ENCODE measurements at regions not wholly inside any gene's neighbourhood (a gene's known extent, or its start where the extent isn't known, plus 50 kb on each side); places are given as distances from the start of the nearest gene placed in this dataset.

DNA sequence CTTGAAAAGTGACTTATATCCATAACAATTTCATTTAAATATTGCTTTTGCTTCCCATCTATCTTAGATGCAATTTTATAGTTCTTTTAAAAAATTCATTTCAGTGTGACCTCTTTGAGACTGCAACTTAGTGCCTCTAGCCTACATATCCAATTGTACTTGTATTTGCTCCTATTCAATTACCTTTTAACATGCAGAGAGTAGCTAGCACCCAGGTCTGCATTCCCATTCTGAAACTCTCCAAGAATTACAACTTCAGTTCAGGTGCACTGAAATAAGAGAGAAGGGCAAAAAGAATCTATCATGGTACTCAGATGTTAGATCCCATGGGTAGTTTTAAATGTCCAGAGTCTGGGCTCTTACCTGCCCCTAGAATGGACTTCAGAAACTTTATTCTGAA lies 765.4 kb upstream of the SLC35B3 start:
- H3K36me3 ChIP-seq: no peaks in the 10 kb centered on the region
- intact Hi-C loops (cut with micrococcal nuclease): no loop called here
- TF ChIP-seq, protein P1, sequence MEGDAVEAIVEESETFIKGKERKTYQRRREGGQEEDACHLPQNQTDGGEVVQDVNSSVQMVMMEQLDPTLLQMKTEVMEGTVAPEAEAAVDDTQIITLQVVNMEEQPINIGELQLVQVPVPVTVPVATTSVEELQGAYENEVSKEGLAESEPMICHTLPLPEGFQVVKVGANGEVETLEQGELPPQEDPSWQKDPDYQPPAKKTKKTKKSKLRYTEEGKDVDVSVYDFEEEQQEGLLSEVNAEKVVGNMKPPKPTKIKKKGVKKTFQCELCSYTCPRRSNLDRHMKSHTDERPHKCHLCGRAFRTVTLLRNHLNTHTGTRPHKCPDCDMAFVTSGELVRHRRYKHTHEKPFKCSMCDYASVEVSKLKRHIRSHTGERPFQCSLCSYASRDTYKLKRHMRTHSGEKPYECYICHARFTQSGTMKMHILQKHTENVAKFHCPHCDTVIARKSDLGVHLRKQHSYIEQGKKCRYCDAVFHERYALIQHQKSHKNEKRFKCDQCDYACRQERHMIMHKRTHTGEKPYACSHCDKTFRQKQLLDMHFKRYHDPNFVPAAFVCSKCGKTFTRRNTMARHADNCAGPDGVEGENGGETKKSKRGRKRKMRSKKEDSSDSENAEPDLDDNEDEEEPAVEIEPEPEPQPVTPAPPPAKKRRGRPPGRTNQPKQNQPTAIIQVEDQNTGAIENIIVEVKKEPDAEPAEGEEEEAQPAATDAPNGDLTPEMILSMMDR (IDR thresholded peaks at IDR 0.05; ENCODE audit: borderline replicate concordance): no peak
- H3K4me1 ChIP-seq: no peaks in the 10 kb centered on the region
- DNase-seq: no peak
- no peaks in the 10 kb centered on the region for H3K27me3 ChIP-seq (ENCODE audit: low read depth)
- peaks cover 10% of the 10 kb centered on the region for H3K9me3 ChIP-seq (replicated peaks)
- H3K27ac ChIP-seq (replicated peaks): no peak overlapping the region
- no peak overlapping the region for H3K4me3 ChIP-seq

DNA sequence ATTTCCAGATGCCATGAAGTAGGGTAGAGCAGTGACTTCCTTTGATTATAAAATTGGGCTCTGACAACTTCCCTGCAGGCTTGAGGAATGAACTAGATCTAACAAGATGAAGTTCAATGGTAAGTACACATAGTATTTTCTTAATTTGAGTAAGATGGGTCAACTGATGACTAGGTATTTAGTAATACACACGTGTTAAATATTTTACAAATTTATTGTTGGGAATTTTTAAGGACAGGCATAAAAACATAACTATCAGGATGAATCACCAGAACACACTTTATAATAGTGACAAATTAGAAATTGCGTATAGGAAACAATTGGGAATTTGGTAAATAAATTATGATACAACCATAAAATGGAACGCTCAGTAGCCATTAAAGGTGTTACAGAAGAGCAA lies 762.4 kb upstream of the SLC35B3 start:
- intact Hi-C loops (cut with micrococcal nuclease): no loop called here
- Histone ChIP-seq H3K4me3 (no peak overlapping the region), H3K27ac (replicated peaks) (no peak overlapping the region), H3K36me3 (no peaks in the 10 kb centered on the region), H3K27me3 (ENCODE audit: low read depth) (no peaks in the 10 kb centered on the region), H3K9me3 (replicated peaks) (no peaks in the 10 kb centered on the region), H3K4me1 (no peaks in the 10 kb centered on the region)
- DNase-seq: no peak
- TF ChIP-seq, protein P1 (IDR thresholded peaks at IDR 0.05; ENCODE audit: borderline replicate concordance): no peak

DNA sequence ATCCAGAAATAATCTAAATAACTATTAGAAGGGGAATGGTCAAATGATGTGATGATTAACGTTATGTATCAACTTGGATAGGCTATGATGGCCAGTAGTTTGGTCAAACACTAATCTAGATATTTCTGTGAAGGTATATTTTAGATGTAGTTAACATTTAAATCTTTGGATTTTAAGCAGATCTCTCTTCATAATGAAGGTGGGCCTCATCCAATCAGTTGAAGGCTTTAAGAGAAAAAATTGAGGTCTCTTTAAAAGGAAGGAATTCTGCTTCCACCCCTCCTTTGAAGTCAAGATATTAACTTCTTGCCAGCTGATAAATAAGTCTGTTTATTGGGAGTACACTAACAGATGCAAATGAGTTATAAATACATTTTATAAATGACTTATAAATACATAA lies 760.0 kb upstream of the SLC35B3 start:
- Histone ChIP-seq H3K36me3 (no peaks in the 10 kb centered on the region), H3K4me3 (no peak overlapping the region), H3K9me3 (replicated peaks) (no peaks in the 10 kb centered on the region), H3K27ac (replicated peaks) (no peak overlapping the region), H3K27me3 (ENCODE audit: low read depth) (no peaks in the 10 kb centered on the region), H3K4me1 (no peaks in the 10 kb centered on the region)
- TF ChIP-seq, protein P1 (IDR thresholded peaks at IDR 0.05; ENCODE audit: borderline replicate concordance): no peak
- intact Hi-C loops (cut with micrococcal nuclease): no loop called here
- no peak for DNase-seq

DNA sequence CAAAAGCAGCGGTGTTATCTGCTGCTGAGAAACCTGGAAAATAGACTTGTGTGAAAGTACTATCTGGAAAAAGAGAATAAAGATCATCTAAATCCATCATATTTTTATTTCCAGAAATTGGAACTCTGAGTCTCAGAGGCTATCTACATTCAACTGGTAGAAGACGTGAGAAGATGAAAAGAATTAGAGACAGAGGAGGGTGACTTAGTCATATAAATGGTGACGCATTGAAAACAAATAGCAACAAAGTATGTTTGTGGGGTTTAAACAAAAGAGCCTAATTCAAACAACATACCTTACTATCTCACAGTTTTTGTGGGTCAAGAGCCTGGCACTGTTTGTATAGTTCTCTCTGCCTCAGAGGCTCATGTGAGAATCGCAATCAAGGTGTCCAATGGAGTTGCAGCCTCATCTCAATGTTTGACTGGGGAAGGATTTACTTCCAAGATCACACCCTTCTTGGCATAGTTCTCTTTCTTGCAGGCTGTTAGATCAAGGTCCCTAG lies 757.1 kb upstream of the SLC35B3 start:
- H3K9me3 ChIP-seq (replicated peaks): no peaks in the 10 kb centered on the region
- H3K36me3 ChIP-seq: no peaks in the 10 kb centered on the region
- no peaks in the 10 kb centered on the region for H3K27me3 ChIP-seq (ENCODE audit: low read depth)
- H3K27ac ChIP-seq (replicated peaks): no peak overlapping the region
- intact Hi-C loops (cut with micrococcal nuclease): no loop called here
- no peak overlapping the region for H3K4me3 ChIP-seq
- H3K4me1 ChIP-seq: no peaks in the 10 kb centered on the region
- no peak for DNase-seq
- TF ChIP-seq, protein P1 (IDR thresholded peaks at IDR 0.05; ENCODE audit: borderline replicate concordance): no peak

DNA sequence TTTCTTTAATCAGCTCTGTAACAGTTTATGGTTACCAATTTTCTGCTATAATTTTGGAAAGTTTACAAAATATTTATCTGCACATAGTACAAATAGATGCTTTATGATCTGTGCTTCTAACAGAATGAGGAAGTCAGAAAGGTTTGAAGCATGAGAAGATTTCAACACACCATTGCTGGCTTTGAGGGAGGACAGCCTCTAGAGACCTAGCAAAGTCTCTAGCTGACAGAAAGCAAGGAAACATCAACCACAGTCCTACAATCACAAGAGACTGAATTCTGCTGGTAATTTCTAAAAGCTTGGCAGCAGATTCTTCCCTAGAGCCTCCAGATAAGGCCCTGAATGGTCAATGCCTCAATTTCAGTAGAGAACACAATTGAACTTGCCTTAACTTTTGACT lies 750.8 kb upstream of the SLC35B3 start:
- no peak for DNase-seq
- TF ChIP-seq, protein P1 (IDR thresholded peaks at IDR 0.05; ENCODE audit: borderline replicate concordance): no peak
- H3K4me3 ChIP-seq: no peak overlapping the region

DNA sequence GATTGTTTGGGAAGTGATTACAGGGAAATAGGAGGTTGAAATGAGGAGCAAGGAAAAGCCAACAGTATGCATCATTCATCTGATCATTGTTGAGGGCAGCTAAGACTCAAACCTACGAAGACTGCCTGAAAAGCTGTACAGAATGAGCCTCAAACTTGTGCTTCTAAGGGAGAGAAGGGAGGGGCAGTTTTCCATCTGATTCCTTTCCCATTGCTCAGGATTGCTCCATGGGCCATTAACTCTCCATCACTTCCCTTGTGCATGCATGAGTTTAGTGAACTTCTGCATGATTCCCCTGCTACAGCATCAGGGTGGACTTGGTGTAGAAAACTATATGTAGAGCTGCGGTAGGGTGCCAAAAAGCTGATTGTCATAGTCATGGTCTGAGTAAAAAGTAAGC lies 742.7 kb upstream of the SLC35B3 start:
- Histone ChIP-seq H3K36me3 (no peaks in the 10 kb centered on the region), H3K27me3 (ENCODE audit: low read depth) (no peaks in the 10 kb centered on the region), H3K4me1 (no peaks in the 10 kb centered on the region), H3K9me3 (replicated peaks) (peaks cover 6% of the 10 kb centered on the region), H3K4me3 (no peak overlapping the region), H3K27ac (replicated peaks) (no peak overlapping the region)
- DNase-seq: no peak
- TF ChIP-seq, protein P1 (IDR thresholded peaks at IDR 0.05; ENCODE audit: borderline replicate concordance): no peak
- intact Hi-C loops (cut with micrococcal nuclease): no loop called here

More for the DNA sequence above, 750.8 kb upstream of the SLC35B3 start:
- no peaks in the 10 kb centered on the region for H3K4me1 ChIP-seq
- H3K27ac ChIP-seq (replicated peaks): no peak overlapping the region
- peaks cover 6% of the 10 kb centered on the region for H3K9me3 ChIP-seq (replicated peaks)
- no peaks in the 10 kb centered on the region for H3K27me3 ChIP-seq (ENCODE audit: low read depth)
- H3K36me3 ChIP-seq: no peaks in the 10 kb centered on the region
- intact Hi-C loops (cut with micrococcal nuclease): no loop called here

Measured in left ventricle myocardium inferior (tissue), 1 donor.